Frontal cortex (tissue), 3 donors: ENCODE measurements at regions not wholly inside any gene's neighbourhood (a gene's known extent, or its start where the extent isn't known, plus 50 kb on each side); places are given as distances from the start of the nearest gene placed in this dataset.
A peak's percentile ranks its signal among the peaks of the same experiment; 100 is the strongest.

Source experiments
- DNase-seq, 2 donors: peaks; one replicate each; pipeline ENCODE4 v3.0.0; 2012; ENCODE audit warnings: low spot score in 2 of 2
- FAIRE-seq: peaks from 2 replicates; lab custom pipeline; 2012; peaks lifted over from hg19 to GRCh38; lab: Jason Lieb, UNC
- donor health status: control.
- donor health status: control.
- donor health status: control.

DNA sequence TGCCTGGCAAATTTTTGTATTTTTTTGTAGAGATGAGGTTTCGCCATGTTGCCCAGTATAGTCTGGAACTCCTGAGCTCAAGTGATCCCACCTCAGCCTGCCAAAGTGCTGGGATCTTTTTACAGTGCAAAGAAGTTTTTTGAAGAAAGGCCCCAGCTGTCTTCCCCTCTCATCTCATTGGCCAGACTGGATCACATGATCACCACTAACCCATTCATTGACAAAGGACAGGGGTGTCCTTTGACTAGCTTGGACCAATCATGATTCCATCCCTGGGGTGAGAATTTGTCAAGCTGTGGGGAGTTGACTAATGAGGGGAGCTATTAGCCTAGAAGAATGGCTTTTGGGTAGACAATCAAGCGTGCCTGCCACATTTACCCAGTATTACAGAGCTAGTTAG lies 232.9 kb upstream of the TANK start:
- DNase-seq (no peak), FAIRE-seq (no peak)

DNA sequence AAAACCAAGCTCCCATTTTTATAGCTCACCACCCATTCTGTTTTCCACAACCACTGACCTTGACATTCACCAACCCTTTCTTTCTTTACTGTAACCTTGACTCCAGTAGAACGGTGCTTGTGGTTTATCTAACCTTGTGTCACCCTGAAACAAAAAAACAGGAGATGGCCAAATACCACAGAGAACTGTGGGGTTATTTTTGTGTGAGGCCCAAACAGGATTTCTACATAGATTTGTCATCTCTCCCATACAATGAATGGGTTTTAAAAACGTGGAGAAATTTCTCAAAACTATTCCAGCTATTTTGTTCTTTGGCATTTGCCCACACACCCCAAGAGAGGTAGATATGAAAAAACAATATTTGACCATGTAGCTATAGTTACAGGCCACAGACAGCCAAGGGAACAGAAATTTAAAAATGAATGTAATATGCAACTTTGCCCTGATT lies 231.3 kb upstream of the TANK start:
- FAIRE-seq, result no peak
- no peak for DNase-seq

GRCh38 chr2:160931531-160931930 lies 228.7 kb upstream of the TANK start:
- FAIRE-seq (no peak), DNase-seq (no peak)

DNA sequence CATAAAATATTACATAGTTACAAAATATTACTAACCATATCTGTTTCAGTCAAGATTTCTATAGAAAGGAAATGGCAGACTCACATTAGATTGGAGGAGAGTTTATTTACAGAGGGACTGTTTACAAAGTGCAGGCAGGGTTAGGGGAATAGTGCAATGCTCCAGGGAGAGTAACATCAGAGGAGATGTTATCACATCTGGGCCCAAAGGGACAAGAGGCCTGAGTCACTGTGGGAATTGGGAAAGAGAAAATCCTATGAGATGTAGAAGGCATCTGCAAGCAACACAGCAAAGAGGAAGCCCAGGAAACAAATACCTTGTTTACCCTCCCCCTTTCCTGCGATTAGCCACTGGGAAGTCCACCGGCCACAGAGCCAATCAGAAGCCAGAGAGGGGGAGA lies 227.3 kb upstream of the TANK start:
- FAIRE-seq (no peak), DNase-seq (no peak)

DNA sequence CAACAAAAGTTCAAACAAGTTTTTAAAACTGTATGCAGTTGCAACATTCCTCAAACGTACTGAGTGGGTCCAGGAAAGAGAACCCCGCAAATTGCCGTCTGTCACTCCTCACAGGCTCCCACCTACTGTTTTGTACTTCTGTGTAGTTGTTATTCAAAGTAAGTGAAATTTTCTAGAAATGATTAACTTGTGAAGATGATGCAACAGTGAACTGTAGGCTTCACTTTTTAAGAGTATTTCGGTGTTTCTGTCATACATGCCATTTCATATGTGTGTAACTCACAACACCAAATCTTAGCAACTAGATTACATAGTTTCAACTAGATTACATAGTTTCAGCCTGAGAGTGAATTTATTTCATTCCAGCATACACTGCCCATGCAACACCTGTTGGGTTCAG lies 226.0 kb upstream of the TANK start:
- no peak for FAIRE-seq
- no peak for DNase-seq

GRCh38 chr2:160934991-160935390 lies 225.2 kb upstream of the TANK start:
- DNase-seq (no peak), FAIRE-seq (no peak)

GRCh38 chr2:160936044-160936806 lies 224.0 kb upstream of the TANK start:
- no peak for DNase-seq
- FAIRE-seq, result no peak

DNA sequence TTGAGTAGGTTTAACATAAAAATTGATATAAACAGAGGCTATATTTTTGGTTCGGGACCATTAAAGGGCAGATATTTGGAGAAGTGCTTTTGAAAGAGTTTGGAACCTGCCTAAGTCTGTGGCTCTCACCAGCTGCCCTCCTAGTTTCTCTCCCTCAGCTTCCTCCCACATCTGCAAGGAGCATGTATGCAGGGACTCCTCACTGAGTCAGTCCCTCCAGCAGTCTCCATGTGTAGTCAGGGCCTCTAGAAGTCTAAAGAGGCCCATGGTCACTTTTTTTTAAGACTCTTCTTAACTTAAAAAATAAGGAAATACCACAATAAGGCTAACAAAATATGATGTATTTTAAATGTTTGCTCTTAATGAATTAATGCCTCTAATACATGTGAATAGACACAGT lies 220.0 kb upstream of the TANK start:
- FAIRE-seq (no peak), DNase-seq (no peak)

DNA sequence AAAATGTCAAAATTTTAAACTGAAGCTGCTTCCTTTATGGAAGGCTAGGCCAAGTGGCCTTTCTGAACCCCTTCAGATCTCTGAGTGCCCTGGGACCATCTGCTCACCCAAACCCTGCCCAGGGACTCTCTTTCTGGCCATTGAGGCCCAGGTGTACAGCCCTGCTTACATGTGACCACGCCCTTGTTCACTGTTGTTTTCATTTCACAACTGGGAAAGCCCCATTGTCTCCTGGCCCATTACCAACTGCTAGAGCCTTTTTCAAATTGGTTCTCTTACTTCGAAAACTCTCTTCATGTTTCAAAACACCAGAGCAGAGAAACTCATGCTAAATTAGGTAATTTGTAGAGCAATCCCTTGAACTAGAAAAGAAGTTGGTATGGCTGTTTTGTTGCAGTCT lies 219.5 kb upstream of the TANK start:
- DNase-seq (no peak), FAIRE-seq (no peak)

DNA sequence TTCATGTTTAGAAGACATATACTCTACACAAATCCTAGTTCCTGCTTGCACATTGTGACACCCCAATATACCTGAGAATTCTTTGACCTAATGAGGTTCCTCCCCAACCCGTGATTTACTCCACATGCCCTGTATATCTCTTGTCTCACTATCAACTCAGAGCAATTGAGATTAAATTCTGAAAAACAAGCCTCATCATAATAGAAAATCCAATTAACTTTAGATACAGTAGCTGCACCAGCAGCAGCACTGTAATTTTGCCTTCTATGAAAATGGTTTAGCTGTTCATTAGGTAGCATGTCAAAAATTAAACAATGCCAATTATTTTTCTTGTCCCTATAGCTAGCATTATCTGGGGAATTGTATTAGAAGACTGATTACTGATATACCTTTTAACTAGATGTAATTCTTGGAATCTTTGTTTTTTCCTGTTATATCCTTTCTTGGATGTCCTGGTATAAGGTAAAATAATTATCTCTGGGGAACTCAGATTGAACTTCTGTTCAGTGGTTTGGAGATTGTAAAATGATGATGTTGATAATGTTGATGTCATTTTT lies 218.9 kb upstream of the TANK start:
- no peak for DNase-seq
- no peak for FAIRE-seq

DNA sequence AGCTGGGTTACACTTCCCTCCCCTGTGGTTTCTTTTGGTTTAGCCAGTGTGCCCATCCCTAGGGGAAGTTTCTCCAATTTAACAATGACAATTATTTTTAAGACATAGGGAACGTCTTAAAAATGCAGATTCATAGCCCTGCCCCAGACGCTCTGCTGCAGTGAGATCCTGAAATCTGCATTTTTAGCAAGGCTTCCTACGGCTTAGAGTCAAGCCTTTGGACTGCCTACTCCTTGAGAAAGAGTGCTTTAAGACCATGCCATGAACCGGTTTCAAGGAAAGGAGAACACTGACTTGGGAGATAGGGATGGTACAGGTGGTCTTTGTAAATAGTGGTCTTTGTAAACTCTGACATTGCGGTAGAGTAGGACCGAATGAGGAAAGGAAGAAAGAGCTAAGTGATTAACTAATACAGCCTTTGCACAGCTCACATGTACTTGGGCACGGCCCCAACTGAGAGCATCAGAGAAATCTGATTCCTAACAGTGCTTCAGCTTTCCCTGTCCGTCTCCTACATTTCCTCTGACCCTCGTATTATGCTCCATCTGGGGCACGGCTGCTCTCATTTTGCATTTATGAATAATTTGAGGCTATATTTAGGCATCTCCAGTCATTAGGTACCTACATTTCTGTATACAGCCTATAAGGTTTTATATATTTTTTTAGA lies 217.6 kb upstream of the TANK start:
- no peak for FAIRE-seq
- DNase-seq, result no peak

DNA sequence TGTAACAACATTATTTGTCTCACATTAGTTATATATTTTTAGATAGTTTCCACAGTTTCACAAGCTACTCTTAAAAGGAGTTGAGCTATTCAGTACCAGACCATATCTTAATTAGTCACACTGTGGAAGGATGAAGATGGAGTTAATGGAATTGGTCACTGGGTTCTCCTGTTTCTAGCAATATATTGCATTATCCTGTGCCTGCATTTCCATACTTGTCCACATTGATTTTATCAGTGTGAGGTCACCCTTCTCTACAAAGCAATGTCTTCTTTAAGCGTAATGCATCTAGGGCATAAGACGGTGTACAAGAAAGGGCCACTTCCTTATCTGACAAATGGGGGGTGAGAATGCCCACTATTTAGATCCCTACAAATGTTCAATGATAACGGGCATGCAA lies 216.8 kb upstream of the TANK start:
- FAIRE-seq (no peak), DNase-seq (no peak)

DNA sequence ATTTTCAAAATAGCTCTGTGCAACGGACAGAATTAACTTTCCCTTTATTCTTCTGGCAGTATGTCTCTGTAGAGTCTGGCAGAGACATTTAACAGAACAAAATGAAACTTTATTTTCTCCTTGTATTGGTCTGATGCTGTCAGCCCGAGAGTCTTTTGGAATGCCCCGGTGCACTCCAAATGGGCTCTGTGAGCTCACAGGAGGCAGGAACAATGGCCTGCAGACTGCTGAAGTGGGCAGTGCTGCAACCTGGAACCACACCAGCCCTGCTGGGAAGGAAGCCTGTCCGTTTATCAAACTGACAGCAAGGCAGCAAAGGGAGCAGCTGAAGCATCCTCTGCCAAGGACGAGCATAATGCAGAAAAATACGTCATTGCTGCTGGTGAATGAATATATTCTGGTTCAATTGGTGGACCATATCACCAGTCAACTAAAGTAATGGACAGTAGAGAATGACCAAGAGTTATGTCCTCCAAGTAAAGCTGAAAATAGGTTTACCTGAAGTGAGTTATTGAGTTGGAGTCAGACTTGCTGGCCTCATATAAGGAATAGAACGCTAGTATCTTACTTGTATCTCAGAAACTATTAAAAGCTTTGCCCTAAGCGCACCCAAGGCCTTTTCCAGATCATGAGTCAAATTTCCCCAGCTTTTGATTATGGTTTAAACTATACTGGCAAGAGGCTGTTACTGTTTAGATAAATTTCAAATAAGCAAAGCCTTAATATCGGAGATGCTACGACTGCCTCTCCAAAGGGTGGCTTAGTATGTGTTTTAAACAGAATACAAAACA lies 207.6 kb upstream of the TANK start:
- FAIRE-seq (no peak), DNase-seq (no peak)

GRCh38 chr2:160955578-160955977 lies 204.7 kb upstream of the TANK start:
- FAIRE-seq (no peak), DNase-seq (no peak)

- DNase-seq (no peak), FAIRE-seq (no peak)
These were observed 203.9 kb upstream of the TANK start for GRCh38 chr2:160956243-160956802.

- no peak for FAIRE-seq
These were observed 196.3 kb upstream of the TANK start for GRCh38 chr2:160963957-160964356.

DNA sequence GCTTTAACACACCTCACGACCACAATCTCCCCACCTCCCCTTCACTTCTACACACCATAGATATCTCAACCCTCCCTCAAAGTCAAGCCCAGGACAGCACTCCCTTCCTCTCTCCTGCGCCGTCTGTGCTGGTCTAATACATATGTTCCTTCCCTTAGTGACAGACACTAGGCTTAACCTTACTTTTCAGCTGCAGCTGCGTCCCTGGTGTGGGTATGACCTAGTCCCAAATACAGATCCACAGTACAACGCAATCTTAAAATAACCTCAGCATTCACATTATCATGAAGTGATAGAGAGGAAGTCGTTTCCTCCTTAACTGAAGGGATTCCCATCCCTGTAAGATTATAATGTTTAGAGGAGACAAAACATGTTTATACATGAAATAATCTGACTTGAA lies 192.7 kb upstream of the TANK start:
- DNase-seq (no peak), FAIRE-seq (no peak)

More at GRCh38 chr2:160963957-160964356, 196.3 kb upstream of the TANK start:
- no peak for DNase-seq

GRCh38 chr2:160968183-160968582 lies 192.0 kb upstream of the TANK start:
- DNase-seq (no peak), FAIRE-seq (no peak)

GRCh38 chr2:160970052-160970965 lies 189.9 kb upstream of the TANK start:
- DNase-seq, result peak in 1 of 2 donors; percentile 14

More at GRCh38 chr2:160970052-160970965, 189.9 kb upstream of the TANK start:
- FAIRE-seq, result no peak
